ENCODE measurements at regions not wholly inside any gene's neighbourhood (a gene's known extent, or its start where the extent isn't known, plus 50 kb on each side); places are given as distances from the start of the nearest gene placed in this dataset.

GRCh38 chr7:132636581-132636980 is 60.3 kb upstream of the PLXNA4 start:
- no peak for ATAC-seq

DNA sequence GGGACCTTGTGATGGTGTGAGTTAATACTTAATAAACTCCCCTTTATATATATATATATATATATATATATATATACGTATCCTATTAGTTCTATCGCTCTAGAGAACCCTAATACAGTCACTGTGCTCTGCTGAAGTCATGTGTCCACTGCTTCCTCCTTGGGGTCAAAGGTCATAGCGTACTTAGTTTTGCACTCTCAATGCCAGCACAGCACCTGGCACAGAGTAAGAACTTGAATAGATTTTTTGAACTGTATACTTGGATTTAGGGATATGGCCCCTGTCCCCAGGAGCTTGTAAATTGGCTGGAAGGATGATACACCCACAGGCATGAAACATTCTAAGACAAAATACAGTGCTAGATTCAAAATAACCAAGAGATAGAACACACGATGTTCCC is 58.9 kb upstream of the PLXNA4 start:
- ATAC-seq, result no peak

More at GRCh38 chr7:132636581-132636980, 60.3 kb upstream of the PLXNA4 start:
- TF ChIP-seq GLIS3 (CRISPR knock-in tag; IDR thresholded peaks at IDR 0.05) (no peak), POU6F1 (CRISPR knock-in tag; IDR thresholded peaks at IDR 0.05; ENCODE audit: borderline replicate concordance, low read depth) (no peak), SNAI2 (CRISPR knock-in tag; IDR thresholded peaks at IDR 0.05) (no peak), ZFP30 (CRISPR knock-in tag; IDR thresholded peaks at IDR 0.05) (no peak), ZC3H10 (CRISPR knock-in tag; IDR thresholded peaks at IDR 0.05) (no peak), ISL1 (CRISPR knock-in tag; IDR thresholded peaks at IDR 0.05) (no peak)

DNA sequence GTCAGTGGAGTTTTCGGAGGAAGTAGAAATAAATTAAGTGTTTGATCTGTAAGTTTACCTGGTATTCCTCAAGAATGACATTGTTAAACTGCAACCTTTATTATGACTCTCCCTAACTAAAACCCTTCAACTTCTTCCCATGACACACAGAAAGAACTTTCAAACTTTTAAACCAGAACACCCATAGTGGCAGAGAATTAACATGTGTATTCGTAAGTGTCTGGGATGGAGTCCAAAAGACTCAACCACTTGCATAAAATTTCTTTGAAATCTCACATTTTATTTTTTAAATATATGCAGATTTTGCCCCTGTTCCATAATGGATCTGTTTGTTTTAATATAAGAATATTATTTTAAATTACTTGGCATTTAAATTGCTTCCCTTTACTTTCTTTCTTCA is 54.6 kb upstream of the PLXNA4 start:
- no peak for ATAC-seq

More for the DNA sequence above, 58.9 kb upstream of the PLXNA4 start:
- TF ChIP-seq, protein P1, sequence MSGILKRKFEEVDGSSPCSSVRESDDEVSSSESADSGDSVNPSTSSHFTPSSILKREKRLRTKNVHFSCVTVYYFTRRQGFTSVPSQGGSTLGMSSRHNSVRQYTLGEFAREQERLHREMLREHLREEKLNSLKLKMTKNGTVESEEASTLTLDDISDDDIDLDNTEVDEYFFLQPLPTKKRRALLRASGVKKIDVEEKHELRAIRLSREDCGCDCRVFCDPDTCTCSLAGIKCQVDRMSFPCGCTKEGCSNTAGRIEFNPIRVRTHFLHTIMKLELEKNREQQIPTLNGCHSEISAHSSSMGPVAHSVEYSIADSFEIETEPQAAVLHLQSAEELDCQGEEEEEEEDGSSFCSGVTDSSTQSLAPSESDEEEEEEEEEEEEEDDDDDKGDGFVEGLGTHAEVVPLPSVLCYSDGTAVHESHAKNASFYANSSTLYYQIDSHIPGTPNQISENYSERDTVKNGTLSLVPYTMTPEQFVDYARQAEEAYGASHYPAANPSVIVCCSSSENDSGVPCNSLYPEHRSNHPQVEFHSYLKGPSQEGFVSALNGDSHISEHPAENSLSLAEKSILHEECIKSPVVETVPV (CRISPR knock-in tag; IDR thresholded peaks at IDR 0.05), result no peak
- TF ChIP-seq CSDC2 (CRISPR knock-in tag; IDR thresholded peaks at IDR 0.05) (no peak), ZNF565 (CRISPR knock-in tag; conservative IDR thresholded peaks at IDR 0.05; ENCODE audit: low read depth) (no peak), ESRRG (CRISPR knock-in tag; IDR thresholded peaks at IDR 0.05) (no peak), ZNF70 (CRISPR knock-in tag; IDR thresholded peaks at IDR 0.05) (no peak), RARB (CRISPR knock-in tag; IDR thresholded peaks at IDR 0.05) (no peak), ARNTL (CRISPR knock-in tag; IDR thresholded peaks at IDR 0.05; ENCODE audit: borderline replicate concordance, low read depth) (no peak), BACH2 (CRISPR knock-in tag; IDR thresholded peaks at IDR 0.05; ENCODE audit: borderline replicate concordance) (no peak), OSR1 (CRISPR knock-in tag; IDR thresholded peaks at IDR 0.05) (no peak), ZFP30 (CRISPR knock-in tag; IDR thresholded peaks at IDR 0.05) (no peak), TOX (CRISPR knock-in tag; IDR thresholded peaks at IDR 0.05; ENCODE audit: borderline replicate concordance) (no peak), TCF4 (CRISPR knock-in tag; IDR thresholded peaks at IDR 0.05; ENCODE audit: borderline replicate concordance) (no peak), GLIS3 (CRISPR knock-in tag; IDR thresholded peaks at IDR 0.05) (no peak), PPARA (CRISPR knock-in tag; IDR thresholded peaks at IDR 0.05; ENCODE audit: borderline replicate concordance) (no peak), ISL1 (CRISPR knock-in tag; IDR thresholded peaks at IDR 0.05) (no peak), POU6F1 (CRISPR knock-in tag; IDR thresholded peaks at IDR 0.05; ENCODE audit: borderline replicate concordance, low read depth) (no peak), ZNF8 (CRISPR knock-in tag; IDR thresholded peaks at IDR 0.05) (no peak)
- TF ChIP-seq, protein P2, sequence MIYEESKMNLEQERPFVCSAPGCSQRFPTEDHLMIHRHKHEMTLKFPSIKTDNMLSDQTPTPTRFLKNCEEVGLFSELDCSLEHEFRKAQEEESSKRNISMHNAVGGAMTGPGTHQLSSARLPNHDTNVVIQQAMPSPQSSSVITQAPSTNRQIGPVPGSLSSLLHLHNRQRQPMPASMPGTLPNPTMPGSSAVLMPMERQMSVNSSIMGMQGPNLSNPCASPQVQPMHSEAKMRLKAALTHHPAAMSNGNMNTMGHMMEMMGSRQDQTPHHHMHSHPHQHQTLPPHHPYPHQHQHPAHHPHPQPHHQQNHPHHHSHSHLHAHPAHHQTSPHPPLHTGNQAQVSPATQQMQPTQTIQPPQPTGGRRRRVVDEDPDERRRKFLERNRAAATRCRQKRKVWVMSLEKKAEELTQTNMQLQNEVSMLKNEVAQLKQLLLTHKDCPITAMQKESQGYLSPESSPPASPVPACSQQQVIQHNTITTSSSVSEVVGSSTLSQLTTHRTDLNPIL (CRISPR knock-in tag; IDR thresholded peaks at IDR 0.05; ENCODE audit: low read depth), result no peak

More for the DNA sequence above, 54.6 kb upstream of the PLXNA4 start:
- no peak for TF ChIP-seq ZFP30 (CRISPR knock-in tag; IDR thresholded peaks at IDR 0.05)
- TF ChIP-seq, protein P3, sequence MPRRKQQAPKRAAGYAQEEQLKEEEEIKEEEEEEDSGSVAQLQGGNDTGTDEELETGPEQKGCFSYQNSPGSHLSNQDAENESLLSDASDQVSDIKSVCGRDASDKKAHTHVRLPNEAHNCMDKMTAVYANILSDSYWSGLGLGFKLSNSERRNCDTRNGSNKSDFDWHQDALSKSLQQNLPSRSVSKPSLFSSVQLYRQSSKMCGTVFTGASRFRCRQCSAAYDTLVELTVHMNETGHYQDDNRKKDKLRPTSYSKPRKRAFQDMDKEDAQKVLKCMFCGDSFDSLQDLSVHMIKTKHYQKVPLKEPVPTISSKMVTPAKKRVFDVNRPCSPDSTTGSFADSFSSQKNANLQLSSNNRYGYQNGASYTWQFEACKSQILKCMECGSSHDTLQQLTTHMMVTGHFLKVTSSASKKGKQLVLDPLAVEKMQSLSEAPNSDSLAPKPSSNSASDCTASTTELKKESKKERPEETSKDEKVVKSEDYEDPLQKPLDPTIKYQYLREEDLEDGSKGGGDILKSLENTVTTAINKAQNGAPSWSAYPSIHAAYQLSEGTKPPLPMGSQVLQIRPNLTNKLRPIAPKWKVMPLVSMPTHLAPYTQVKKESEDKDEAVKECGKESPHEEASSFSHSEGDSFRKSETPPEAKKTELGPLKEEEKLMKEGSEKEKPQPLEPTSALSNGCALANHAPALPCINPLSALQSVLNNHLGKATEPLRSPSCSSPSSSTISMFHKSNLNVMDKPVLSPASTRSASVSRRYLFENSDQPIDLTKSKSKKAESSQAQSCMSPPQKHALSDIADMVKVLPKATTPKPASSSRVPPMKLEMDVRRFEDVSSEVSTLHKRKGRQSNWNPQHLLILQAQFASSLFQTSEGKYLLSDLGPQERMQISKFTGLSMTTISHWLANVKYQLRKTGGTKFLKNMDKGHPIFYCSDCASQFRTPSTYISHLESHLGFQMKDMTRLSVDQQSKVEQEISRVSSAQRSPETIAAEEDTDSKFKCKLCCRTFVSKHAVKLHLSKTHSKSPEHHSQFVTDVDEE (CRISPR knock-in tag; IDR thresholded peaks at IDR 0.05), result no peak
- no peak for TF ChIP-seq GLIS3 (CRISPR knock-in tag; IDR thresholded peaks at IDR 0.05)
- TF ChIP-seq BACH2 (CRISPR knock-in tag; IDR thresholded peaks at IDR 0.05; ENCODE audit: borderline replicate concordance), result no peak
- no peak for TF ChIP-seq RARB (CRISPR knock-in tag; IDR thresholded peaks at IDR 0.05)
- no peak for TF ChIP-seq ZNF8 (CRISPR knock-in tag; IDR thresholded peaks at IDR 0.05)
- no peak for TF ChIP-seq OSR1 (CRISPR knock-in tag; IDR thresholded peaks at IDR 0.05)
- no peak for TF ChIP-seq CSDC2 (CRISPR knock-in tag; IDR thresholded peaks at IDR 0.05)
- no peak for TF ChIP-seq ISL1 (CRISPR knock-in tag; IDR thresholded peaks at IDR 0.05)
- no peak for TF ChIP-seq ZNF70 (CRISPR knock-in tag; IDR thresholded peaks at IDR 0.05)
- TF ChIP-seq ESRRG (CRISPR knock-in tag; IDR thresholded peaks at IDR 0.05), result no peak
- no peak for TF ChIP-seq ZFP3 (CRISPR knock-in tag; IDR thresholded peaks at IDR 0.05)
- no peak for TF ChIP-seq POU6F1 (CRISPR knock-in tag; IDR thresholded peaks at IDR 0.05; ENCODE audit: borderline replicate concordance, low read depth)
- TF ChIP-seq, protein P2 (CRISPR knock-in tag; IDR thresholded peaks at IDR 0.05; ENCODE audit: low read depth), result no peak
- no peak for TF ChIP-seq SNAI2 (CRISPR knock-in tag; IDR thresholded peaks at IDR 0.05)
- no peak for TF ChIP-seq ZNF565 (CRISPR knock-in tag; conservative IDR thresholded peaks at IDR 0.05; ENCODE audit: low read depth)
- no peak for TF ChIP-seq PPARA (CRISPR knock-in tag; IDR thresholded peaks at IDR 0.05; ENCODE audit: borderline replicate concordance)
- no peak for TF ChIP-seq ZC3H10 (CRISPR knock-in tag; IDR thresholded peaks at IDR 0.05)
